Right lobe of liver (tissue), 6 donors: ENCODE measurements at regions not wholly inside any gene's neighbourhood (a gene's known extent, or its start where the extent isn't known, plus 50 kb on each side); places are given as distances from the start of the nearest gene placed in this dataset.

Experiments
- ATAC-seq, 4 donors: fragments of 200-7000 bp; cut with Tn5 transposase; one replicate each; pipeline ENCODE4 v1.9.1; 2020; ENCODE audit warnings: mild to moderate bottlenecking in 4 of 4, moderate library complexity in 4 of 4
- DNase-seq, 3 donors: peaks; one replicate each; pipeline ENCODE4 v3.0.0-alpha.2; 2020
- H3K27ac ChIP-seq, 3 donors: fragments of 200-600 bp; one replicate each; pipeline ENCODE4 v1.8.0; 2022
- H3K27me3 ChIP-seq, 2 donors: fragments of 200-600 bp; one replicate each; pipeline ENCODE4 v1.8.0; 2022
- H3K36me3 ChIP-seq, 4 donors: fragments of 200-600 bp; sonication (generic) in 1 of 4; one replicate each; pipeline versions ENCODE4 v1.5.1 to v1.8.0; 2017 to 2022; ENCODE audit warnings: control low read depth in 1 of 4
- H3K4me1 ChIP-seq, 4 donors: fragments of 200-600 bp; sonication (generic) in 1 of 4; one replicate each; pipeline versions ENCODE4 v1.5.1 to v1.8.0; 2017 to 2022; ENCODE audit warnings: control low read depth in 1 of 4
- H3K4me3 ChIP-seq, 3 donors: fragments of 200-600 bp; one replicate each; pipeline ENCODE4 v1.8.0; 2022
- H3K9me3 ChIP-seq, 4 donors: fragments of 200-600 bp; sonication (generic) in 1 of 4; one replicate each; pipeline versions ENCODE4 v1.5.1 to v1.8.0; 2017 to 2022; ENCODE audit warnings: control low read depth in 1 of 4
- POLR2A ChIP-seq: fragments of 450-650 bp; IDR thresholded peaks from one replicate; pipeline ENCODE4 v1.6.1; 2017; ENCODE audit warnings: antibody characterized with exemption, mild to moderate bottlenecking
- WGBS: methylation state at CpG from one replicate; pipeline ENCODE4 v1.1.6; 2018; ENCODE audit warnings: low coverage, low lambda C conversion rate; ENCODE audit not compliant: insufficient coverage; ENCODE audit errors: missing lambda C conversion rate; 5-methylcytosine and 5-hydroxymethylcytosine counted together
- intact Hi-C, 2 donors: fragments of 100-400 bp; cut with DNase I; formaldehyde crosslinking; loops; one replicate each; pipeline versions ENCODE4 v1.11.2 to v1.14.1; 2022
- TF ChIP-seq, protein P1 (sequence below), 4 donors: fragments of 200-600 bp in 3 of 4; fragments of 450-650 bp in 1 of 4; IDR thresholded peaks; one replicate each; pipeline versions ENCODE4 v1.5.1 to v1.8.0; 2016 to 2022; ENCODE audit warnings: antibody characterized with exemption in 4 of 4, mild to moderate bottlenecking in 2 of 4
- donor health status: DM: no; HTN: yes; CAD: no.
- donor health status: DM: no; HTN: no; CAD: no.
- donor health status: DM: no; HTN: no; CAD: no.
- donor health status: DM: no; HTN: yes; CAD: no.
- donor health status: DM: no; HTN: yes; CAD: no.

DNA sequence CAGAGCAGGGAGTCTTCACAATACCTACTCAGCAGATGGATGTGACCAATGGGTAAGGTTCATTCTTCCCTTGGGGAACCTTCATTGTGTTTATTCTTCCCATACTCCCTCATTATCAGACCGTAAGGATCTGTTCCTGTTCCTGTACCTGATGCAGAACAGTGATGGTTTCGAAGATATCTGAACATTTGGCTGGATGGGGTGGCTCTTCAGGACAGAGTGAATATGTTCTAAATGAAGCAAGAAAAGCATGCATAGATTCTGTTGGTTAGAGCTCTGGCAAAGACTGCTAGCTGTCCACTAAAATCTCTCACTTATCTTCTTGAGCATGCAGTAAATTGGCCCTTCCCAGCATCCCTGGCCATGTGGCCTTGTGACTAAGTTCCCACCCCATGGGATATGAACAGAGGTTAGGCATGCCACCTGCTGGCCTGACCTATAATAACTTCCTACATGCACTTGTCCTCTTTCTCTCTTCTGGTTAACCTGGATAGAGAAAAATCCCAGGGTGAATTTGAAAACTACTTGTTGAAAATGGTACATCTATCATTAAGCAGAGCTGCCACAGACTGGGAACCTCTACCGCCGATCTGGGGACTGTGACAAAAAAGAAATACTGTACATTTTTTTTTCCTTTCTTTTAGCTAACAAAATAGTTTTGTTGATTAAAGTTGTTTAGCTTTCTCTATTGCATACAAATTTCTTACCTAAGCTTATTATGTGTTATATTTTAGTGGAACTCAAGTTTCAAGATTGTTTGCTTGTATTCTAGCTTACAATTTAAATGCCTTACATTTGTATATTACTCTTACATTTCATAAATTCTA, 60.0 kb upstream of the BANK1 start:
- Histone ChIP-seq H3K36me3 (no peaks in the 10 kb centered on the region), H3K4me3 (no peak overlapping the region), H3K27me3 (no peaks in the 10 kb centered on the region), H3K9me3 (no peaks in the 10 kb centered on the region), H3K4me1 (no peaks in the 10 kb centered on the region), H3K27ac (no peak overlapping the region)
- 14% methylated on average over 3 of the region's 4 CpGs for WGBS
- ATAC-seq (peak; percentile 98 to 100 (median 99)), DNase-seq (peak; percentile 48 to 62 (median 57))
- TF ChIP-seq, protein P1, sequence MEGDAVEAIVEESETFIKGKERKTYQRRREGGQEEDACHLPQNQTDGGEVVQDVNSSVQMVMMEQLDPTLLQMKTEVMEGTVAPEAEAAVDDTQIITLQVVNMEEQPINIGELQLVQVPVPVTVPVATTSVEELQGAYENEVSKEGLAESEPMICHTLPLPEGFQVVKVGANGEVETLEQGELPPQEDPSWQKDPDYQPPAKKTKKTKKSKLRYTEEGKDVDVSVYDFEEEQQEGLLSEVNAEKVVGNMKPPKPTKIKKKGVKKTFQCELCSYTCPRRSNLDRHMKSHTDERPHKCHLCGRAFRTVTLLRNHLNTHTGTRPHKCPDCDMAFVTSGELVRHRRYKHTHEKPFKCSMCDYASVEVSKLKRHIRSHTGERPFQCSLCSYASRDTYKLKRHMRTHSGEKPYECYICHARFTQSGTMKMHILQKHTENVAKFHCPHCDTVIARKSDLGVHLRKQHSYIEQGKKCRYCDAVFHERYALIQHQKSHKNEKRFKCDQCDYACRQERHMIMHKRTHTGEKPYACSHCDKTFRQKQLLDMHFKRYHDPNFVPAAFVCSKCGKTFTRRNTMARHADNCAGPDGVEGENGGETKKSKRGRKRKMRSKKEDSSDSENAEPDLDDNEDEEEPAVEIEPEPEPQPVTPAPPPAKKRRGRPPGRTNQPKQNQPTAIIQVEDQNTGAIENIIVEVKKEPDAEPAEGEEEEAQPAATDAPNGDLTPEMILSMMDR (IDR thresholded peaks at IDR 0.05), result peak; percentile 68 to 74 (median 71)
- TF ChIP-seq POLR2A, result no peak
- intact Hi-C loops, result no loop called here

DNA sequence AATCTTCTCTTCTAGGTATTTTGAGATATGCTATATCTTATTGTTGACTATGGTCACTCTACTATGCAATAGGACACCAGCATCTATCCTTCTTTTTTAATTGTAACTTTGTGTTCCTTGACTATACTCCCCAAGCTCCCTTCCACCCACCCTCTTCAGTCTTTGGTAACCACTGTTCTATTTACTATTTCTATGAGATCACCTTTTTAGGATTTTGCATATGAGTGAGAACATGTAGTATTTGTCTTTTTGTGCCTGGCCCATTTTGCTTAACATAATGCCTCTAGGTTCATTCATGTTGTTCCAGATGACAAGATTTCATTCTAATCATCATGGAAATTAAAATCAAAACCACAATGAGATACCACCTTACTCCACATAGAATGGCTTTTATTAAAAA, 63.3 kb upstream of the BANK1 start:
- intact Hi-C loops, result no loop called here
- H3K27me3 ChIP-seq, result no peaks in the 10 kb centered on the region
- H3K9me3 ChIP-seq, result no peaks in the 10 kb centered on the region
- no peaks in the 10 kb centered on the region for H3K36me3 ChIP-seq
- no peaks in the 10 kb centered on the region for H3K4me1 ChIP-seq
- H3K4me3 ChIP-seq, result no peak overlapping the region
- H3K27ac ChIP-seq, result no peak overlapping the region
- TF ChIP-seq POLR2A, result no peak
- TF ChIP-seq, protein P1 (IDR thresholded peaks at IDR 0.05), result no peak
- DNase-seq, result no peak
- ATAC-seq, result no peak

DNA sequence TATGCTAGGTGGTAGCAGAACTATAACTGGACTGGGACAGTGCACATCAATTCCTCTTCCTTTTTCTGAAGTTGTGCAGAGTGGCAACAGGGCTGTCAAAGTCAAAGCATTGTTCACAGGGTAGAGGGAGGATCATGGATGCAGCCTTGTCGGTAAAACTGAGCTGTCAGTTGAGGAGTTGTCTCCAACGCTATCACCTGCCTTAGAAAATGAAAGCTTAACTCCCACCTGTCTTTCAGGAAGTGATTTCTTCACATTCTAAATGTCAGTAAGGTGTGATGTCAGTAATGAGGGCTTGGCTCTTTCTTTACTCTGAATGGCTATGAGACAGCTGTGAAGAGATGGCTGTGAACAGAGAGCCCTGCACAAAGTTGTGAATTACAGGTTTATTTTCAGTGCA, 66.4 kb upstream of the BANK1 start:
- intact Hi-C loops, result no loop called here
- DNase-seq, result no peak
- Histone ChIP-seq H3K27me3 (no peaks in the 10 kb centered on the region), H3K9me3 (no peaks in the 10 kb centered on the region), H3K36me3 (no peaks in the 10 kb centered on the region), H3K4me3 (no peak overlapping the region), H3K4me1 (no peaks in the 10 kb centered on the region), H3K27ac (no peak overlapping the region)
- WGBS, result 83% methylated on average over 2 of the region's 2 CpGs
- TF ChIP-seq POLR2A, result no peak
- TF ChIP-seq, protein P1 (IDR thresholded peaks at IDR 0.05), result no peak
- ATAC-seq, result no peak

DNA sequence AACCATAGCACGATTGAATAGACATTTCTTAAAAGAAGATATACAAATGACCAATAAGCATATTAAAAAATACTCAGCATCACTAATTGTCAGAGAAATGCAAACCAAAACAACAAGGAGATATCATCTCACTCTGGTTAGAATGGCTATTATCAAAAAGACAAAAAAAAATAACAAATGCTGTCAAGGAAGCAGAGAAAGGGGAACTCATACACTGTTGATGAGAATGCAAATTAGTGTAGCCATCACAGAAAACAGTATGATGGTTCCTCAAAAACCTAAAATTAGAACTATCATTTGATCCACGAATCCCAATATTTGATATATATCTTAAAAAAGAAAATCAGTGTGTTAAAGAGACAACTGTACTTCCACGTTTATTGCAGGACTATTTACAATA, 71.7 kb upstream of the BANK1 start:
- Histone ChIP-seq H3K4me1 (no peaks in the 10 kb centered on the region), H3K27ac (no peak overlapping the region), H3K4me3 (no peak overlapping the region), H3K36me3 (no peaks in the 10 kb centered on the region), H3K27me3 (no peaks in the 10 kb centered on the region), H3K9me3 (no peaks in the 10 kb centered on the region)
- DNase-seq, result no peak
- WGBS, result 39% methylated on average over 3 of the region's 3 CpGs
- TF ChIP-seq, protein P1 (IDR thresholded peaks at IDR 0.05), result no peak
- TF ChIP-seq POLR2A, result no peak
- intact Hi-C loops, result no loop called here
- no peak for ATAC-seq
